Keratinocyte (primary cell): ENCODE measurements at regions not wholly inside any gene's neighbourhood (a gene's known extent, or its start where the extent isn't known, plus 50 kb on each side); places are given as distances from the start of the nearest gene placed in this dataset.

Experiments used
- DNase-seq: peaks from one replicate; pipeline ENCODE4 v3.0.0-alpha.2; 2011; ENCODE audit warnings: low read depth, missing footprints, low spot score
- FAIRE-seq: peaks from 2 replicates; lab custom pipeline; 2011; peaks lifted over from hg19 to GRCh38; lab: Jason Lieb, UNC
- H2AFZ ChIP-seq: 2 replicates; pipeline ENCODE4 v1.6.0; 2012; ENCODE audit warnings: low read length, control low read depth, inconsistent platforms; ENCODE audit not compliant: control insufficient read depth
- H3K27ac ChIP-seq: 2 replicates; pipeline ENCODE4 v1.5.1; 2011; ENCODE audit warnings: low read length; ENCODE audit not compliant: control insufficient read depth, insufficient read depth
- H3K27me3 ChIP-seq: 3 replicates; pipeline ENCODE4 v1.6.0; 2011; ENCODE audit warnings: low read length; ENCODE audit not compliant: control insufficient read depth, insufficient read depth; ENCODE audit errors: extremely low read depth
- H3K36me3 ChIP-seq, 2 experiments: 2 replicates in 1 of 2; 3 replicates in 1 of 2; pipeline ENCODE4 v1.5.1; 2011; ENCODE audit warnings: low read length in 2 of 2, mild to moderate bottlenecking in 1 of 2; ENCODE audit not compliant: control insufficient read depth in 2 of 2, insufficient read depth in 2 of 2; ENCODE audit errors: extremely low read depth in 1 of 2
- H3K4me1 ChIP-seq: 3 replicates; pipeline ENCODE4 v1.5.1; 2011; ENCODE audit warnings: low read length; ENCODE audit not compliant: control insufficient read depth, insufficient read depth; ENCODE audit errors: extremely low read depth
- H3K4me2 ChIP-seq: 3 replicates; pipeline ENCODE4 v1.6.0; 2011; ENCODE audit warnings: low read depth, low read length; ENCODE audit not compliant: control insufficient read depth, insufficient read depth; ENCODE audit errors: extremely low read depth
- H3K4me3 ChIP-seq, 3 experiments: fragments of 200-600 bp in 1 of 3; sonication (generic) in 1 of 3; 2 replicates in 2 of 3; 3 replicates in 1 of 3; pipeline ENCODE4 v1.5.1; 2011 to 2016; ENCODE audit warnings: low read length in 3 of 3, mild to moderate bottlenecking in 3 of 3, control low read depth in 2 of 3, inconsistent platforms in 1 of 3, low read depth in 1 of 3, mixed read lengths in 1 of 3, mixed run types in 1 of 3, moderate library complexity in 1 of 3; ENCODE audit not compliant: control insufficient read depth in 2 of 3, insufficient read depth in 2 of 3; ENCODE audit errors: extremely low read depth in 1 of 3
- H3K79me2 ChIP-seq: 2 replicates; pipeline ENCODE4 v1.6.0; 2012; ENCODE audit warnings: low read length; ENCODE audit not compliant: control insufficient read depth, insufficient read depth
- H3K9ac ChIP-seq: 3 replicates; pipeline ENCODE4 v1.6.0; 2011; ENCODE audit warnings: low read length; ENCODE audit not compliant: control insufficient read depth, insufficient read depth; ENCODE audit errors: extremely low read depth
- H3K9me1 ChIP-seq: 3 replicates; pipeline ENCODE4 v1.6.0; 2011; ENCODE audit warnings: low read length; ENCODE audit not compliant: control insufficient read depth, insufficient read depth; ENCODE audit errors: extremely low read depth
- H3K9me3 ChIP-seq: 2 replicates; pipeline ENCODE4 v1.5.1; 2012; ENCODE audit warnings: low read depth, low read length; ENCODE audit not compliant: control insufficient read depth
- H4K20me1 ChIP-seq: 3 replicates; pipeline ENCODE4 v1.6.0; 2011; ENCODE audit warnings: low read length; ENCODE audit not compliant: control insufficient read depth, insufficient read depth; ENCODE audit errors: extremely low read depth
- EZH2 ChIP-seq: IDR thresholded peaks from one replicate; pipeline ENCODE4 v1.6.1; 2012; ENCODE audit warnings: inconsistent platforms, mild to moderate bottlenecking, low read length, moderate library complexity
- dilution Hi-C: fragments of 300-500 bp; cut with MboI; formaldehyde crosslinking; loops from one replicate; pipeline ENCODE4 v1.7.0; 2020; ENCODE audit warnings: low sequenced_read_pairs; ENCODE audit not compliant: extremely low pct_ligation_motif_present
- TF ChIP-seq, protein P1 (sequence below), 3 experiments: IDR thresholded peaks in 1 of 3; conservative IDR thresholded peaks in 1 of 3; optimal IDR thresholded peaks in 1 of 3; 2 replicates in 2 of 3; 3 replicates in 1 of 3; pipeline versions ENCODE3 to v1.5.1; 2011; ENCODE audit warnings: low read length in 3 of 3, mild to moderate bottlenecking in 3 of 3, moderate library complexity in 2 of 3, control low read depth in 1 of 3, inconsistent platforms in 1 of 3; ENCODE audit not compliant: insufficient read depth in 2 of 3; ENCODE audit errors: extremely low read depth in 1 of 3

- TF ChIP-seq EZH2: no peak
- TF ChIP-seq, protein P1, sequence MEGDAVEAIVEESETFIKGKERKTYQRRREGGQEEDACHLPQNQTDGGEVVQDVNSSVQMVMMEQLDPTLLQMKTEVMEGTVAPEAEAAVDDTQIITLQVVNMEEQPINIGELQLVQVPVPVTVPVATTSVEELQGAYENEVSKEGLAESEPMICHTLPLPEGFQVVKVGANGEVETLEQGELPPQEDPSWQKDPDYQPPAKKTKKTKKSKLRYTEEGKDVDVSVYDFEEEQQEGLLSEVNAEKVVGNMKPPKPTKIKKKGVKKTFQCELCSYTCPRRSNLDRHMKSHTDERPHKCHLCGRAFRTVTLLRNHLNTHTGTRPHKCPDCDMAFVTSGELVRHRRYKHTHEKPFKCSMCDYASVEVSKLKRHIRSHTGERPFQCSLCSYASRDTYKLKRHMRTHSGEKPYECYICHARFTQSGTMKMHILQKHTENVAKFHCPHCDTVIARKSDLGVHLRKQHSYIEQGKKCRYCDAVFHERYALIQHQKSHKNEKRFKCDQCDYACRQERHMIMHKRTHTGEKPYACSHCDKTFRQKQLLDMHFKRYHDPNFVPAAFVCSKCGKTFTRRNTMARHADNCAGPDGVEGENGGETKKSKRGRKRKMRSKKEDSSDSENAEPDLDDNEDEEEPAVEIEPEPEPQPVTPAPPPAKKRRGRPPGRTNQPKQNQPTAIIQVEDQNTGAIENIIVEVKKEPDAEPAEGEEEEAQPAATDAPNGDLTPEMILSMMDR (optimal IDR thresholded peaks at IDR 0.05 in 1 of 3, IDR thresholded peaks at IDR 0.05 in 1 of 3, conservative IDR thresholded peaks at IDR 0.05 in 1 of 3; ENCODE audit: extremely low read depth in 1 of 3, insufficient read depth in 2 of 3, low read length in 3 of 3): no peak
- Histone ChIP-seq H3K36me3 (no peaks in the 10 kb centered on the region), H3K27ac (no peak overlapping the region), H3K4me1 (no peaks in the 10 kb centered on the region), H4K20me1 (no peaks in the 10 kb centered on the region), H3K4me3 (no peak overlapping the region), H3K9me3 (no peaks in the 10 kb centered on the region), H3K9me1 (no peaks in the 10 kb centered on the region), H3K4me2 (no peak overlapping the region), H3K9ac (no peak overlapping the region), H2AFZ (no peak overlapping the region), H3K27me3 (no peaks in the 10 kb centered on the region), H3K79me2 (no peaks in the 10 kb centered on the region)
- FAIRE-seq: no peak
- dilution Hi-C loops: no loop called here
- DNase-seq: no peak
Observed at GRCh38 chr14:87758876-87759275, 234.1 kb downstream of the GALC start.

DNA sequence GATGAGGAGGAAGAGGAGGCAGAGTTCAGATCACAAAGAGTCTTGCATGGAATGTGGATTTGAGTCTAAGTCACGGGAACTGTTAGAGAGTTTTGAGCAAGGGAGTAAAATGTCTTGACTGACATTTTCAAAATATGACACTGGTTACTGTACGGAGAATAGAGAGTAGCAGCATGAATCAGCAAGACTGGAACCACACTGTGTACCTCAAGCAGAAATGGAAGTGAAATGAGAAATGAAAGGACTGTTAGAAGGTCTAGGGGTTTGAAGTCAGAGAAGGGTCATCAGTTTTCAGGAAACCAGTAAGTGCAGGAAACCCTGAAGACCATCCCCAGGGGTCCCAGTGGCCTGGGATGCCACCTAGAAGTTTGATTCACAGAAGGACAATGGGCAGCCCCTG is 236.3 kb downstream of the GALC start:
- Histone ChIP-seq H3K9me1 (no peaks in the 10 kb centered on the region), H3K27ac (no peak overlapping the region), H3K4me3 (no peak overlapping the region), H3K9me3 (no peaks in the 10 kb centered on the region), H2AFZ (no peak overlapping the region), H3K79me2 (no peaks in the 10 kb centered on the region), H3K27me3 (no peaks in the 10 kb centered on the region), H3K4me2 (no peak overlapping the region), H3K9ac (no peak overlapping the region), H4K20me1 (no peaks in the 10 kb centered on the region), H3K36me3 (no peaks in the 10 kb centered on the region), H3K4me1 (no peaks in the 10 kb centered on the region)
- dilution Hi-C loops: no loop called here
- FAIRE-seq (no peak), DNase-seq (no peak)
- no peak for TF ChIP-seq EZH2
- TF ChIP-seq, protein P1 (optimal IDR thresholded peaks at IDR 0.05 in 1 of 3, IDR thresholded peaks at IDR 0.05 in 1 of 3, conservative IDR thresholded peaks at IDR 0.05 in 1 of 3; ENCODE audit: extremely low read depth in 1 of 3, insufficient read depth in 2 of 3, low read length in 3 of 3): no peak
